ENCODE measurements at regions not wholly inside any gene's neighbourhood (a gene's known extent, or its start where the extent isn't known, plus 50 kb on each side); places are given as distances from the start of the nearest gene placed in this dataset.

DNA sequence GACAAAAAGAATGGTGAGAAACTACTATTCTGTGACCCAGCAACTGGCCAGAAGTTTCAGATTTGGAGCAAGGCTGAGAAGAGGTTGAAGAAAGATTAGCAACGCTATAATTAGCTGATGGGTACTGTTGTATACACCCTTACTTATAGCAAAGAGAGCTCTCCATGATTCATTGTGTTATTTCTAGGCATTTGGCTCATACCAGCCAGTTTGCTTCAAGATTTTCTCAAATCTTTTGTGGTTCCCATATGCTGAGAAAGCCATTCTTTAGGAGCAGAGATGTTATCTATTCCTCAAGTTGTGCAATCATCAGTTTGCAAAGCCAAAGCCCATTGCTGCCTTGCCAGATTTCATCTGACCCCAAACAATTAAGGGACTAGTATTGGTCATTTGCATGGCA, 179.4 kb downstream of the ETS1 start:
- ATAC-seq (ENCODE audit: low FRiP score) = no peak
- TF ChIP-seq CTCF (IDR thresholded peaks at IDR 0.05) = no peak
- no peak for DNase-seq (ENCODE audit: low spot score)

- DNase-seq (ENCODE audit: low spot score) = no peak
- TF ChIP-seq CTCF (IDR thresholded peaks at IDR 0.05) = no peak
- ATAC-seq (ENCODE audit: low FRiP score) = peak; percentile 43
Observed at GRCh38 chr11:128405714-128406662, 181.4 kb downstream of the ETS1 start.

- DNase-seq (ENCODE audit: low spot score) = no peak
- no peak for TF ChIP-seq CTCF (IDR thresholded peaks at IDR 0.05)
- ATAC-seq (ENCODE audit: low FRiP score) = no peak
Observed at GRCh38 chr11:128405112-128405511, 182.2 kb downstream of the ETS1 start.

DNA sequence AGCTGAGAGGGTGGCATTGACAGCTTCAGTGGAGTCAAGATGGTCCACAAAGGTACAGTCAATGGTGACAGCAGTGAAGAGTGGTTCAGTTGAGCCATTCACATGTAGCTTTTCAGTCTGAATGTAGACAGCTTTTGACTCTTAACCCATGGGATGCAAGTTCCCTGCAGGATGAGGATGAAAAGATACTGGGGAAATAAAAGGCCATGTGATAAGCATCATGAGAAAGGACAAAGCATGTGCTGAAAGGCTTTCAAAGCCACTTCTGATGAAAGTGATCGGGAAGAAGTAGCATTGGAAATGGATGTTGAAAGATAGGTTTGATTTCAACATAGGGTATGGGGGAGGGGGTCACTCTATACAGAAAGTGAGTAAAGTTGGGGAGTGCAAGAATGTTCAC, 182.9 kb downstream of the ETS1 start:
- TF ChIP-seq CTCF (IDR thresholded peaks at IDR 0.05) = no peak
- no peak for ATAC-seq (ENCODE audit: low FRiP score)
- DNase-seq (ENCODE audit: low spot score) = no peak

DNA sequence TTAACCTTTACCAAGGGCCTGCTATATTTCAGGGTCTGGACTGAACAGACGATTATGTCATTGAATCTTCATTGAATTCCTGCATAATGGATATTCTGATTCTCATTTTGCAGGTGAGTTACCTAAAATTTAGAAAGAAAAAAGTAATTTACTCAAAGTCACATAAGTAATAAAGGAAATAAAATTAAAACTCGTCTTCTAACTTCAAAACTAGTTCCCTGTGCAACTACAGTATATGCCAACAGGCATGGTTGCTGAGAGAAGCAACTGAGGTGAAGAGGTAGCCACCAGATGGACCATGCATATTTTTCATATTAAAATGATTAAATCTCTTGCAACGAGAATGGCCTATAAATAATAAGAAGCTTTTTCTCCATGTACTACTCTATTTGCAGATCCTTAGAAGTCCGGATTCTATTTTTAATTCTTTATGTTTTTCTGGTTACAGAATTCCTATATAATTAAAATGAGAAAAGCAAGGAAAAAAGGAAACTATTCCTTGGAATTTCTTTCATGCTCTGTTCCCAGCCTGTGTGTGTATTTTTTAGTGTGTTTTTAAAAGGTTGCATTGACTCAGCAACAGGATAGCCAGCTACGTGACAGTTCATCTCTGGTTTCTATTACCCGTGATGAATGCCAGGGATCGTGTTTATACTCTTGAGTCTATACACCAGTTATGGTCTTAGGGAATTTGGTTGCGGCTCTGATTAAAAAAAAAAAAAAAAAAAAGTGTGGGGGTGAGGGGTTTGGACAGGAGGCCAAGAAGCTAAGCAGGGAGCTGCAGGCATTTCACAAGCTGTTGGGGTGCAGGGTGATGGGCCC, 186.8 kb downstream of the ETS1 start:
- TF ChIP-seq CTCF (IDR thresholded peaks at IDR 0.05) = no peak
- ATAC-seq (ENCODE audit: low FRiP score) = no peak

DNA sequence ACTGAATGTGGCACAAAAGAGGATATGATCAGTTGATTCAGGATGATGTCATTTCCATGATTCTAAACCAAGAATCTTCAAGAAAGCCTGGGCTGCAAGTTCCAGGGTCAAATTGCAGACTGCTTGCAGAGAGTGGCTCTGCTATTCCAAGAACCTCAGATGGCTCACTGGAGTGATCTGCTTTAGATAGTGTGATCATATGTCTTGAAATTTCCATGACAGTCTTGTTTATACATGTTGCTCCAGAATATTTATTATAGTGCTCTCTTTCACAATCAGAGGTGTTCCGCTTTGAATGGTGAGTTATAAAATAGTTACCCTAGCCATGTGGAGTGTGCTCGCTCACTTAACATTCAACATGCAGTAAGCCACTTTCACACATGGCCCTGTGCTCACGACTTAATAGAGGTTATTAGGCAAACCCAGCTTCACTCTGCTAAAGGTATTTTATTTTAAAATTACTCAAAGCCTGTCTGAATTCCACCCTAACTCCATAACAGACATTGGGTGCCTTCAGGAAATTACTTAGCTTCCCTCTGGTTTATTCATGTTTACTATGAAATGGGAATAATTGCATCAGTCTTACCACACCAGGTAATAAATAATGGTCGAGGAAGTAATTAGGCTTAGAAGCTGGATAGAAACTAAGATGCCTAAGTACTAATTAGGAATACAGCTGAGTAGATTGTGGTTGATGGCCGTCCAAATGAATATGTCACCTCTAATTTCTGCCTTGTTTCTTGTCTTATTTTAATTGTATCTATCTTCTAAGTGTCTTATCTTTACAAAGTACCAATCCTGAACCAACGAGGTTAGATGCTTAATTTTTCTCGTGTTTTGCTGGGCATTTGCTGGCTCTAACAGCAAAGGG, 187.9 kb downstream of the ETS1 start:
- DNase-seq (ENCODE audit: low spot score) = no peak
- ATAC-seq (ENCODE audit: low FRiP score) = no peak
- no peak for TF ChIP-seq CTCF (IDR thresholded peaks at IDR 0.05)

More for the DNA sequence above, 186.8 kb downstream of the ETS1 start:
- no peak for DNase-seq (ENCODE audit: low spot score)

Data from omental fat pad (tissue), 3 donors.